ENCODE measurements at regions not wholly inside any gene's neighbourhood (a gene's known extent, or its start where the extent isn't known, plus 50 kb on each side); places are given as distances from the start of the nearest gene placed in this dataset.

DNA sequence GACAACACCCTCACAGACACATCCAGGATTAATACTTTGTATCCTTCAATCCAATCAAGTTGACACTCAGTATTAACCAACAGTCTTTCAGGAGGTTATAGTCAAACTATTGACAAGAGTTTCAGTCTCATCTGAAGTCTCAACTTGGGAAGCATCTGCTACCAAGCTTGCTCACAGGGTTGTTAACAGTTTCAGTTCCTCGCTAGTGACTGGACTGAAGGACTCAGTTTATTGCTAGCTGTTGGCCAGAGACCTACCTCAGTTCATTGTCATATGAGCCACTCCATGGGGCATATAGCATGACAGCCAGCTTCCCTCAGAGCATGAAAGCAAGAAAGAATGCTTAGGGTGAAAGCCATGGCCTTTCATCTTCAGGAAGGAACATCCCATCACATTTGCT, 228.6 kb downstream of the EPHA4 start:
- 100% methylated on average over 1 of the region's 1 CpG for WGBS (ENCODE audit: low lambda C conversion rate, missing lambda C conversion rate)
- Histone ChIP-seq H2AFZ (no peak overlapping the region), H3K79me2 (no peaks in the 10 kb centered on the region), H3K4me2 (no peak overlapping the region), H3K9me2 (replicated peaks; ENCODE audit: insufficient read depth) (no peaks in the 10 kb centered on the region), H4K20me1 (ENCODE audit: insufficient read depth, poor library complexity, severe bottlenecking) (no peaks in the 10 kb centered on the region), H3K27ac (no peak overlapping the region), H3K9me3 (ENCODE audit: low read depth) (no peaks in the 10 kb centered on the region), H3K4me3 (no peak overlapping the region), H3K27me3 (no peaks in the 10 kb centered on the region), H3K36me3 (replicated peaks; ENCODE audit: insufficient read depth, low read depth) (no peaks in the 10 kb centered on the region), H3K4me1 (ENCODE audit: insufficient read depth) (no peaks in the 10 kb centered on the region)
- TF ChIP-seq, protein P1, sequence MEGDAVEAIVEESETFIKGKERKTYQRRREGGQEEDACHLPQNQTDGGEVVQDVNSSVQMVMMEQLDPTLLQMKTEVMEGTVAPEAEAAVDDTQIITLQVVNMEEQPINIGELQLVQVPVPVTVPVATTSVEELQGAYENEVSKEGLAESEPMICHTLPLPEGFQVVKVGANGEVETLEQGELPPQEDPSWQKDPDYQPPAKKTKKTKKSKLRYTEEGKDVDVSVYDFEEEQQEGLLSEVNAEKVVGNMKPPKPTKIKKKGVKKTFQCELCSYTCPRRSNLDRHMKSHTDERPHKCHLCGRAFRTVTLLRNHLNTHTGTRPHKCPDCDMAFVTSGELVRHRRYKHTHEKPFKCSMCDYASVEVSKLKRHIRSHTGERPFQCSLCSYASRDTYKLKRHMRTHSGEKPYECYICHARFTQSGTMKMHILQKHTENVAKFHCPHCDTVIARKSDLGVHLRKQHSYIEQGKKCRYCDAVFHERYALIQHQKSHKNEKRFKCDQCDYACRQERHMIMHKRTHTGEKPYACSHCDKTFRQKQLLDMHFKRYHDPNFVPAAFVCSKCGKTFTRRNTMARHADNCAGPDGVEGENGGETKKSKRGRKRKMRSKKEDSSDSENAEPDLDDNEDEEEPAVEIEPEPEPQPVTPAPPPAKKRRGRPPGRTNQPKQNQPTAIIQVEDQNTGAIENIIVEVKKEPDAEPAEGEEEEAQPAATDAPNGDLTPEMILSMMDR (IDR thresholded peaks at IDR 0.05; ENCODE audit: poor library complexity) = no peak
- no peak for TF ChIP-seq EZH2 (IDR thresholded peaks at IDR 0.05; ENCODE audit: borderline replicate concordance)
- TF ChIP-seq EZH2phosphoT487 (IDR thresholded peaks at IDR 0.05; ENCODE audit: low read depth, severe bottlenecking, unreplicated experiment) = no peak
- DNase-seq (ENCODE audit: low spot score) = no peak

GRCh38 chr2:221345516-221345915, 226.6 kb downstream of the EPHA4 start:
- no peak overlapping the region for H3K4me3 ChIP-seq
- no peak for TF ChIP-seq EZH2 (IDR thresholded peaks at IDR 0.05; ENCODE audit: borderline replicate concordance)
- no peak for TF ChIP-seq EZH2phosphoT487 (IDR thresholded peaks at IDR 0.05; ENCODE audit: low read depth, severe bottlenecking, unreplicated experiment)
- TF ChIP-seq, protein P1 (IDR thresholded peaks at IDR 0.05; ENCODE audit: poor library complexity) = no peak
- no peaks in the 10 kb centered on the region for H3K27me3 ChIP-seq
- no peaks in the 10 kb centered on the region for H3K4me1 ChIP-seq (ENCODE audit: insufficient read depth)
- no peaks in the 10 kb centered on the region for H3K9me3 ChIP-seq (ENCODE audit: low read depth)
- H3K4me2 ChIP-seq = no peak overlapping the region
- no peak overlapping the region for H3K27ac ChIP-seq
- H3K9me2 ChIP-seq (replicated peaks; ENCODE audit: insufficient read depth) = no peaks in the 10 kb centered on the region
- H4K20me1 ChIP-seq (ENCODE audit: insufficient read depth, poor library complexity, severe bottlenecking) = no peaks in the 10 kb centered on the region
- H3K36me3 ChIP-seq (replicated peaks; ENCODE audit: insufficient read depth, low read depth) = no peaks in the 10 kb centered on the region
- DNase-seq (ENCODE audit: low spot score) = no peak
- no peaks in the 10 kb centered on the region for H3K79me2 ChIP-seq
- H2AFZ ChIP-seq = no peak overlapping the region

DNA sequence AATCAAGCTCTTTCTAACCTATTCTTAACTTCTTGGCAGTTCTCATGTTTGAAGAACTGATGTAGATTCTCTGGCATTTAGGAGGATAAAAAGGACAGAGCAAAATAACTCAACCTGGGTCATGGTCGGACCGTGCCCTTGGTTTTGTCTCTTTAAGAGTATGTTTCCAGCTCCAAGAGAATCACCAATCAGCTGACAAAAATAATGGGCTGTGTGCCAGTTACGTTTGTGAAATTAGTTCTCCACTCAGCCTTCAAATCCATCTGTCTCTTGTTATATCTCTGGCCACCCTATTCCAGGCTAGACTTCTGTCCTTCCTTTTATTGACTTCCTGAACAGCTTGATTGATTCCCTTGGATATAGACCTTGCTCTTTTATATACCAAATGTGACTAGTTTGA, 225.7 kb downstream of the EPHA4 start:
- no peak overlapping the region for H3K27ac ChIP-seq
- H3K36me3 ChIP-seq (replicated peaks; ENCODE audit: insufficient read depth, low read depth) = no peaks in the 10 kb centered on the region
- no peak for DNase-seq (ENCODE audit: low spot score)
- no peak overlapping the region for H3K4me3 ChIP-seq
- H3K9me2 ChIP-seq (replicated peaks; ENCODE audit: insufficient read depth) = no peaks in the 10 kb centered on the region
- H3K9me3 ChIP-seq (ENCODE audit: low read depth) = no peaks in the 10 kb centered on the region
- 69% methylated on average over 3 of the region's 3 CpGs for WGBS (ENCODE audit: low lambda C conversion rate, missing lambda C conversion rate)
- no peak overlapping the region for H3K4me2 ChIP-seq
- H3K4me1 ChIP-seq (ENCODE audit: insufficient read depth) = no peaks in the 10 kb centered on the region
- TF ChIP-seq EZH2 (IDR thresholded peaks at IDR 0.05; ENCODE audit: borderline replicate concordance) (no peak), EZH2phosphoT487 (IDR thresholded peaks at IDR 0.05; ENCODE audit: low read depth, severe bottlenecking, unreplicated experiment) (no peak)
- TF ChIP-seq, protein P1 (IDR thresholded peaks at IDR 0.05; ENCODE audit: poor library complexity) = no peak
- H2AFZ ChIP-seq = no peak overlapping the region
- no peaks in the 10 kb centered on the region for H3K79me2 ChIP-seq
- no peaks in the 10 kb centered on the region for H4K20me1 ChIP-seq (ENCODE audit: insufficient read depth, poor library complexity, severe bottlenecking)
- no peaks in the 10 kb centered on the region for H3K27me3 ChIP-seq

DNA sequence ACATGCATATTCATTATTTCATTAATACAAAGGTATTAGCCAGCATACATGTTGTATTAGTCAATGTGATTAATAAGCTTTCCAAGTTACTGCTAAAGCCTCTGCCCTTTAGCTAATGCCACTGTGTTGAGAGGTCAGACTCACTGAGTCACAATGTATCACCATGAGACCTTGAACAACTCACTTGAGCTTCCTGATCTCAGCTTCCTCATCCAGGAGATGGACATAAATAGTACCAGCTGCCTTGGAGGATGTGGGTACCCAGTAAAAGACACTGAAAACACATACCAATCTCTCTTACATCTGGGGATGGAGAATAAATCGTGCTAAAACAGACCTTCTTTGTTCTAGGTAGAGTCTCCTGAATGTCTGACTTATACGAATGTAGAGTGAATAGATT, 224.6 kb downstream of the EPHA4 start:
- H3K79me2 ChIP-seq = no peaks in the 10 kb centered on the region
- TF ChIP-seq, protein P1 (IDR thresholded peaks at IDR 0.05; ENCODE audit: poor library complexity) = no peak
- TF ChIP-seq EZH2 (IDR thresholded peaks at IDR 0.05; ENCODE audit: borderline replicate concordance) = no peak
- H3K4me2 ChIP-seq = no peak overlapping the region
- H2AFZ ChIP-seq = no peak overlapping the region
- no peaks in the 10 kb centered on the region for H3K36me3 ChIP-seq (replicated peaks; ENCODE audit: insufficient read depth, low read depth)
- H3K9me2 ChIP-seq (replicated peaks; ENCODE audit: insufficient read depth) = no peaks in the 10 kb centered on the region
- WGBS (ENCODE audit: low lambda C conversion rate, missing lambda C conversion rate) = 92% methylated on average over 2 of the region's 2 CpGs
- no peaks in the 10 kb centered on the region for H3K27me3 ChIP-seq
- DNase-seq (ENCODE audit: low spot score) = no peak
- no peaks in the 10 kb centered on the region for H4K20me1 ChIP-seq (ENCODE audit: insufficient read depth, poor library complexity, severe bottlenecking)
- no peak overlapping the region for H3K27ac ChIP-seq
- H3K4me3 ChIP-seq = no peak overlapping the region
- H3K9me3 ChIP-seq (ENCODE audit: low read depth) = no peaks in the 10 kb centered on the region
- no peaks in the 10 kb centered on the region for H3K4me1 ChIP-seq (ENCODE audit: insufficient read depth)

Data from hepatocyte (in vitro differentiated cells).